ENCODE measurements at regions not wholly inside any gene's neighbourhood (a gene's known extent, or its start where the extent isn't known, plus 50 kb on each side); places are given as distances from the start of the nearest gene placed in this dataset.

DNA sequence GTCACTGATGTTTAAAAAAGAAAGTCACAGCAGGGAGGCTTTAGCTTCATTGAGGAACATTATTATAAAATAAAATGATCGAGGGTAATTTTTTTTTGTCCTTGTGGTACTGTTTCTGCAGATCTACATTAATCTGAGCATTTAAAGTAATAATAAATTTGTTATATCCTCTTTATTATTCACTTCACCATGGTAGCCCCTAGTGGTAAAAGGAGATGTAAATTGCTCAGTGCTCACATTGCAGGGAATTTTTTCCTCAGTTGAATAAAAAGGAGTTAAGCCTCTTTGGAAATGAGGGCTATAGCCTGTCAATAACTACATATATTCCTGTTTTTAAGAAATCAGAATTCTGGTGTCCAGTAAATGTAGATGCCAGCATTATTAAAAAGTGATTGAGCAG is 99.7 kb upstream of the VPREB1 start:
- no peak for DNase-seq

DNA sequence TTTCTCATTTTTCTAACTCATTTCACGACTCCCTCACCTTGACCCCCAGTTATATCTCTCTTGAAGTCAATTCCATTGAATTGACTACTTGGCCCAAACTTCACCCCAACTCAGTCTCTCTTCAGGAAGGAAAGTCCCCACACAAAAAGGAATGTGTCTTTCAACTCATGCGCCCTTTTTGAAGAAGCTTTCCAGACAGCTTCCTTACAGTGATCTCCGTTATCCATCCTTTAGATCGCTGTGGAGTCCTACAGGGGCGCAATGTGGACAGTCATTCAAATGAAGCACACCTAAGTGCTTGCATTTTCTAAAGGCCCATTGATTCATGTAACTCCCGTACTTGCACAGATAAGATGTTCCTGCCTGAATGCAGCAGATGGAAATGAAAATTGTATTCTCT is 101.1 kb upstream of the VPREB1 start:
- DNase-seq, result no peak

DNA sequence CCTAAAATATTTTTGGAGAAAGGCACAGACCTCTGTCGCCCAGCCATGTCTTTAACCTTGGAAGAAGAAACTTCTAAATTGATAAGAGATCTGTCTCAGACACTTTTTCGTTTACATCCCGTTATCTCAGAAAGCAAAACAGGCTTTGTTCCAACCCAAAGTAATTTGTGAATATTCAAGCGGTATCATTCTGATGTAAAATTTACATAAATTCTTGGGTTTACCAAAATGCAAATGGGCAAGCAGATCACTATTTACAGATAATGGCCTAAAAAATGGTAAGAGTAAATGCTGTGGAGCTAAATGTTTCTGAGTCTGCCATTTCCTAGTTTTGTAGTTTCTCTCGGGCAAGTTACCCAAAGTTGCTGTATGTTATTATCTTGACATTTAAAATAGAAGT is 101.9 kb upstream of the VPREB1 start:
- DNase-seq, result no peak

DNA sequence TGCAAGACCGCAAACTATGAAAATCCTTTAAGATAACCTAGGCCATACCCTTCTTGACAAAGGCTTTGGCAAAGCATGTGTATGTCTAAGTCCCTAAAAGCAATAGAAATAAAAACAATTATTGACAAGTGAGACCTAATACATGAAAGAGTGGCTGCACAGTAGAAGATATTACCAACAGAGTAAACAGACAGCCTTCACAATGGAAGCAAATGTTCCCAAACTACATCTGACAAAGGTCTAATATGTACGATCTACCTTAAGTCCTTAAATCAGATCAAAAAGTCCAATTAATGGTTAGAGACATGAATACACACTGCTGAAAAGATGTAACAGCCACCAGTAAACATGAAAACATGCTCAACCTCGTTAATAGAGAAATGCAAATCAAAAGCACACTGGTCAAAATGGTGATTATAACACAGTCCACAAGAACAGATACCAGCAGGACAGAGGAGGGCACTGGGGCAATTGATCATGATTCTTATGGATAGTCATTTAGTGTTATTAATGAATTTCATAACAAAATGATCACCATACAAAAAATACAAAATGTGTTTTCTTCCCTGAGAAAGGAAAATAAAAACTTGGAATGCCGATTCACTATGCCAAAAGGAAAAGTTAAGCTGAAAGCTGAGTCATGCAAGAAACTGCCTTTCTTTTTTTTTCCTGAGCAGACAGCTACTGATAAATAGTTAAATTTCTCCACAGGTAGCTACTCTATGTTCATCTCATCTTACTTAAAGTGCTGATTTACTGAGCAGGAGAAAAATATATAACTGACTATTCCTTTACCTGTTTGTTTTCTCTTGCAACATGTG is 102.6 kb upstream of the VPREB1 start:
- no peak for DNase-seq

DNA sequence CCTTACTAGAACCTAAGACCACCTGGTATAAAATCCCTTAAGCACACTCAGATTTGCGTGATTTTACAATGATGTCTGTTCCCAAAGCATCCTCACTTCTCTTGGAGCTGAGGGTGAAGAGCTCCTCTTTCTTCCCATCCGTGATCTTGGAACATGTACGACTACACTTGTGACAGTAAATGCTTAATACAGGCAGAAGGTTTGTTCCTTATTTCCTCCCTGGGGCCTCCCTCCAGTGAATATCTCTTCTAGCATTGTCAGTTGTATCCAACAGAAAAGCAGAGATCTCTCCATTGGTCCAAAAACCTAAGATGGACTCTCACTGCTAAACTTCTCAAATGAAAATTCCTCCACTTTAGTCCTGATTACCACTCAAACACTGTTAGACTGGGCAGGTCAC is 103.6 kb upstream of the VPREB1 start:
- DNase-seq, result no peak

DNA sequence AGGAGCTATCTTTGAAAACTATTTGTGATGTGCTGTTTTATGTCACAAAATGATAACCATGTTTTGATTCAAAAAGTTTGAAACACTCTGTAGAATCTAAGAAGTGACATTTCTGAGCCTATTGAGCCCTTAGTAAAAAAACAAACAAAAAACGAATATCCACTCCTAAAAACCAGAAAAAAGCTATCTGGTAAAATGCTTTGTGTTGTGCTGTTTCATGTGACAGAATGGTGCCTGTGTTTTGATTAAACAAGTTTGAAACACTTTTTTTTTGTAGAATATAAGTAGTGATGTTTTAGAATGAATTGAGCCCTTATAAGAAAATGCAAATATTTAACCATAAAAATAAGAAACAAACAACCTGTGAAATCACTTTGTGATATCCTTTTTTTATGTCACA is 105.2 kb upstream of the VPREB1 start:
- DNase-seq, result no peak

DNA sequence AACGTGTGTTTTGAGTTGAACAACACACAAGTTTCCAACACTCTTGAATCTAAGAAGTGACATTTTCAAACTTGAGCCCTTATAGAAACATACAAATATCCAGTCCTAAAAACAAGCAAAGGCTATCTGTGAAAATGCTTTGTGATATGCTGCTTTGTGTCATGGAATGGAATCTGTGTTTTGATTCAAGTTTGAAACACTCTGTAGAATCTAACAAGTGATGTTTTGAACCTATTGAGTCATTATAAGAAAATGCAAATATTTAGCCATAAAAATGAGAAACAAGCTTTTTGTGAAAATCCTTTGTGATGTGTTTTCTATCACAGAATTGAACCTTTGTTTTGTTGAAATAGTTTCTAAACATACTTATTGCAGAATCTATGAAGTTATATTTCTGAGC is 105.7 kb upstream of the VPREB1 start:
- no peak for DNase-seq

DNA sequence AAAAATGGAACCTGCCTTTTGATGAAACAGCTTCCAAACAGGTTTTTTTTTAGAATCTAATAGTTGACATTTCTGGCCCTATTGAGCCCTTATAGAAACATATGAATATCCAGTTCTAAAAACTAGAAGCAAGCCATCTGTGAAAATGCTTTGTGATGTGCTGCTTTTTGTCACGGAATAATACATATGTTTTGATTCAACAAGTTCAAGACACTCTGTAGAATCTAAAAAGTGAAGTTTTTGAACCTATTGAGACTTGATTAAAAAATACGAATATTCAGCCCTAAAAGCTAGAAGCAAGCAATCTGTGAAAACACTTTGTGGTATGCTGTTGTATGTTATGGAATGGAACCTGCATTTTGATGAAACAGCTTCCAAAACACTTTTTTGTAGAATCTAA is 106.7 kb upstream of the VPREB1 start:
- DNase-seq, result no peak

DNA sequence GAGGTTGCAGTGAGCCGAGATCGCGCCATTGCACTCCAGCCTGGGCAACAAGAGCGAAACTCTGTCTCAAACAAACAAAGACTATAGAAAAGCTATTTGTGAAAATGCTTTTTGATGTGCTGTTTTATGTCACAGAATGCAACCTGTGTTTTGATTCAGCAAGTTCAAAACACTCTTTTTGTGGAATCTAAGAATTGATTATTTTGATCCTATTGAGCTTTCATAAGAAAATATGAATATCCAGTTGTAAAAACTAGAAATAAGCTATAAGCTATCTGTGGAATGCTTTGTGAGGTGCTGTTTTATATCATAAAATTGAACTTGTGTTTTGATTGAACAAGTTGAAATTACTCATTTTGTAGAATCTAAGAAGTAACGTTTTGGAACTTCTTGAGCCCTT is 110.7 kb upstream of the VPREB1 start:
- DNase-seq, result no peak

DNA sequence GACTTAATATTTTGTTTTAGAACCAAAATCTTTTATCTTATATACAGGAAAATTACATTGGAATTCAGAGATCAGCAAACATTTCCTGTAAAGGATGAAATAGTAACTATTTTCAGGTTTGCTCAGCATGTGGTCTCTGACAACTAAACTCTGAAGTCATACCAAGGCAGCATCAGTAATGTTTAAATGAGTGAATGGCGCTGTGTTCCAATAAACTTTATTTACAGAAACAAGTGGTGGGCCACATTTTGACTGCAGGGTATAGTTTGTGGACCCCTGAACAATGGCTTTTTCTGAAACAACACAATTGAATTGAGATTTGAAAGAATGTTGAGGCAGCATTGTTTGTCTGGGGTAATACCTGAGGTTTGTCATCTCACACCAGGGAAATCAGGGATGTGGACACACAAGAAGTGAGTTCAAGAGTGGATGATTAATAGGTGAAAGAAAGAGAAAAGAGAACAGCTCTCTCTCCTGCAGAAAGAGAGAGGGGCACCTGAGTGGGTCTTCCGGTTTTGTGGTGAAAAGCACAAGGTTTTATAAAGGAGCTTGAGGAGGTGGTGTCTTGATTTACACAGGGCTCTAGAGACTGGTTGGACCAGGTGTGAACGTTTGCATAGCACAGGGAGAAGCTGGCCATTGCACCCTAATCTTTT is 113.5 kb upstream of the VPREB1 start:
- no peak for DNase-seq

DNA sequence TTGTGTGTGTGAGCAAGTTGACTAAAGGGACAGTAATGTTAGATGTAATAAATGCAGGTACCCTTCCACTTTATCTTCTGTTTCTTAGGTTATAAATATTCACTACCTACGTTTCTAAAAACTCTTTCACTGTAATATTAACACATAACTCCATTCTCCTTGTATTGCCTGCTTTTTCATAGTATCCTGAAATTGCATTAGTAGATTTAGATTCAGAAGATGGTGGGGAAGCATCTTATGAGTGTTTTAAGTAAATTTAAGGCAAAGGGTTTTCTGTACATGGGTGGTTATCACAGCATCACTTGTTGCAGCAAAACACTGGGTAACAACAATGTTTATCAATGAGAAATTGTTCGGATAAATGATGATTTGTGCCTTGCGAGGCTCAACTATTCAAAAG is 115.2 kb upstream of the VPREB1 start:
- DNase-seq, result no peak

DNA sequence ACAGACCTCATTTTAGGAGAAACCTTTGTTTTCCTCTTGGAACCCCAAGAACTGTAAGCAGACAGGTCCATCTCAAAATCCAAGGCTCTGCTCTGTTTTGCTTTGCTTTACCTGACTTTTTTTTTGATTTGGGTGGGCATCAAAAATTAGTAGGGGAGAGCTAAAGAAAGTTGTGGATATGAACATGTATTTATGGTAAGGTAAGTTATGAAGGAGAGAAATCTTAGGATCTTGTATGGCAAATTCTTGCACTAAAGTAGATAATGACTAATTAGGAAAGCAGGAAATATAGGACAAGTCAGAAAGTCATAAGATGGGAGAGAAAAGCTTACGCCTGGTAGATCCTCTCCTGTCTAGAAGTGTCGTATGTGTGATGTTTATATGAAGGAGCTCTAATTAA is 116.1 kb upstream of the VPREB1 start:
- DNase-seq, result no peak

DNA sequence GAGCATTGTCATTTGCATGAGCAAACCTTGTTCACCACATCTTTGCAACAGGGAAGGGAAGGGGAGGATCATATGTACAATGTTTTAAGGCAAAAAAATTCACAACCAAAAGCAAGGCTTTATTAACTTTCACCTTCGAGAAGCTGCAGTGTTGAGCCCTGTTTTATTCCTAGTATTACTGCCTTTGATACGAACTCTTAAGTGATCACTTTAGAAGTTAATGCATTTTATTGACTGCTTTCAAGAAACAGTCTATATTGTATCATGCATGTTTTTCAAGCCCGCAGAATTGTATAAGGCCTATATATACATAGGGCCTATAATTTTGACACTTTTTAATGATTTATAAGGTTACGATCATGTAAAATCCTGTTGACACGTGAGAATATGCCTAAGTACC is 117.5 kb upstream of the VPREB1 start:
- no peak for DNase-seq

DNA sequence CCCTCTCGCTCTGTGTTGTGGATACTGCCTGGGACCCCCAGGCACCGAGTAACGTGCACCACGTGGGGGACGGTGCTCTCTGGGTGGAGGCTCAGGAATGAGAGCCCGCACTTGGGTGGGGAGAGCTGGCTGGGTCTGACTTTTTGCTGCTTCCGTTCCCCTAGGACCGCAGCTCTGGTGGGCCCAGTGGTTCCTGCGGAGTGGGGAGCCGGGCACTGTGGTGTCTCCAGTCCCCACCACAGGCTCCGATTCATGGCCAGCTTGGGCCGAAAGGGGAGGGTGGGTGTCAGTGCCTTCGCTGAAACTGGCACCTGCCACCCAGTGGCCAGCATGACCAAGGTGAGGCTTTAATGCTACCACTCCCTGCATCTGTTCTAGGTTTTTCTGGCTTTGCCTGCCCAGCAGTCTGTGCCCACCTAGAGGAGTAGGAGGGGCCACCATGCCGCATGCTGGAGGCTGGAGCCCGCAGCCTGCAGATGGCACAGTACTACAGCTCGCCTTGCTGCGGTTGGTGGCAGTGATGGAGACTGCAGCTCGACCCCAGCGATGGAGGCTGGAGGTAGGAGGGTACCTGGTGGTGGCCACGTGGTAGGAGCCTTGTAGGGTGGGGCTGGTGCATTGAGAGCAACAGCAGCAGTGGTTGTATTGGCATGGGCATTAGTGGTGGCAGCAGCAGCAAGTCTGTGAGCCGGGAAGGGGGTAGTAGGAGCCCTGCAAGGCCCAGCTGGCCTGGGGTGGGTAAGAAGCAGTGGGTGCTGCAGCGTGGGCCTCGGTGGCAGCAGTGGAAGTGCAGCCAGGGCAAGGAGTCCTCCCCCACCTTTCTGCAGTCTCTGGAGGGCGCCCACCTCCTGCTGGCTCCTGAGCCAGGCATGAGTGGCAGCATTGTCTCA is 118.8 kb upstream of the VPREB1 start:
- no peak for DNase-seq

DNA sequence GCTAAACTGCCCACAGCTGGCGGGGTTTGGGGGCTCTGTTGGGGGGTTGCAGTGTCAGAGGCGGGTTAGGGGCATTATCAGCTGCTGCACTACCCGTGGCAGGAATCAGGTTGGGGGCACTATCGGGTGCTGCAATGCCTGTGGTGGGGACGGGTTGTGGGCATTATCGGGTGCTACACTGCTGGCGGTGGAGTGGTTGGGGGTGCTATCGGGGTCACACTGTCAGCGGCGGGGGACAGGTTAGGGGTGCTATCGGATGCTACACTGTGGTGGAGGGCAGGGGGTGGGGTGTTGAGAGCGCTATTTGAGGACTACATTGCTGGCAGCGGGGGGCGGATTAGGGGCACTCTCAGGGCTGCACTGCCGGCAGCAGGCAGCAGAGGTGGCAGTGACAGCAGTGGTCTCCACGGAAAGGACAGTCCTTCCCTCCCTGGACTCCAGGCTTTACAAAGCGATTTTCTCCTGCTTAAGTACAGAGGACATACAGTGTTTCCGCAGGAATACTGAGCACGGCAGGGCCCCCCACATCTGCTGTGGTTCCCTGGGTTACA is 119.5 kb upstream of the VPREB1 start:
- no peak for DNase-seq

DNA sequence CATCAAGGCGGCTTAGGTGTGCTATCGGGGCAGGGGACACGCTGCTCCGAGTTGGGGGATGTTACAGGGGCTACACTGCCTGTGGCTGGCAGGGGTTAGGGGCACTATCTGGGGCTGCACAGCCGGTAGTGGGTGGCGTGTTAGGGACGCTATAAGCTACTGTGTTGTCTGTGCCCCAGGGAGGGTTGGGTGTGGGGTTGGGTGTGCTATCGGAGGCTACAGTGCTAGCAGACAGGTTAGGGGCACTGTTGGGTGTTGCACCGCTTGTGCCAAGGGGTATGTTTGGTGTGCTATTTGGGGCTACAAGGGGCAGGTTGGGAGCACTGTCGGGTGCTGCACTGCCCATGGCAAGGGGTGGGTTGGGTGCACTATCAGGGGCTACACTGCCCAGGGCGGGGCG is 120.2 kb upstream of the VPREB1 start:
- no peak for DNase-seq

DNA sequence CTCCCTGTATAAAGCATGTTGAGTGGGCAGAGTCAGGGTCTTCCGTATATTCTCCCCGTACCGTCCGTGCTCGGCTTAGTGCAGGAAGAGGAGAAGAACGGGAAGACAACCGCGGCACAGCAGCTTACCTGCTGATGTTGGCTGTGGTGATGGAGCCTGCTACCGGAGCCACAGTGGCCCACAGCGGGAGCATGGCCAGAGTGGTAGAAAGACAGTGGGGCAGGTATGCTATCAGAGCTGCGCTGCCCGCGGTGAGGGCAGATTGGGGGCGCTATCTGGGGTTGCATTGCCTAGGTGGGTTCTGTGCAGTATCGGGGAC is 120.7 kb upstream of the VPREB1 start:
- DNase-seq, result no peak

DNA sequence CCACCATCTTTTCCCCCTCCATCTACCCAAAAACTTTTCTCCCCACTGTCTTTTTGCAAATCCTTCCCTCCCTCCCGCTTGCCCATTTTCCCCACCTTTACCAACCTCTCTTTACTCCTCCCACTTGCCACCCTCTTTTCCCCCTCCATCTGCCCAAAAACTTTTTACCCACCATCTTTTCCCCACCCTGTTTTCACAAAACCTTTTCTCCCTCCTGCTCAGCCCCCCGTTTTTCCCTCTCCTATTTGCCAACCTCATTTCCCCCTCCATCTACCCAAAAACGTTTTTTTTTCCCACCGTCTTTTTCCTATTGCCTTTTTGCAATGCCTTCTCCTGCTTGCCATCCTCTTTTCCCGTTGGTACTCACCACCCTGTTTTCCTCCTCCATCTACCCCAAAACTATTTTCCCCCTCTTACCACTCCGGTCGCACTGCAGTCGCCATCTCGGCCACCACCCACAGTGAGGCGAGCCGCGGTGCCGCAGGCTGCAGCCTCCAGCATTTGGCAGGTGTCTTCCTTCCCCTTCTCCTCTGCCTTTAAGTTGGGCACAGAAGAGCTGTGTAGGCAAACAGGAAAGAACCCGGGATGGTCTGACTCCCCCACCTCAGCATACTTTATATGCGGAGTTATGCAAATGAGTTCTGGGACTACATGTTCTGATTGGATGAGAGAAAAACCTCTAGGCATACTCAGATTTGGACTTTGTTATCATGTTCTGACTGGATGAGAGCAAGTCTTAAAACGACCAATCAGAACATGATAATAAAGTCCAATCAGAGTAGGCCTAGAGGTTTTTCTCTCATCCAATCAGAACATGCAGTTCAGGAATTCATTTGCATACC is 121.2 kb upstream of the VPREB1 start:
- no peak for DNase-seq

DNA sequence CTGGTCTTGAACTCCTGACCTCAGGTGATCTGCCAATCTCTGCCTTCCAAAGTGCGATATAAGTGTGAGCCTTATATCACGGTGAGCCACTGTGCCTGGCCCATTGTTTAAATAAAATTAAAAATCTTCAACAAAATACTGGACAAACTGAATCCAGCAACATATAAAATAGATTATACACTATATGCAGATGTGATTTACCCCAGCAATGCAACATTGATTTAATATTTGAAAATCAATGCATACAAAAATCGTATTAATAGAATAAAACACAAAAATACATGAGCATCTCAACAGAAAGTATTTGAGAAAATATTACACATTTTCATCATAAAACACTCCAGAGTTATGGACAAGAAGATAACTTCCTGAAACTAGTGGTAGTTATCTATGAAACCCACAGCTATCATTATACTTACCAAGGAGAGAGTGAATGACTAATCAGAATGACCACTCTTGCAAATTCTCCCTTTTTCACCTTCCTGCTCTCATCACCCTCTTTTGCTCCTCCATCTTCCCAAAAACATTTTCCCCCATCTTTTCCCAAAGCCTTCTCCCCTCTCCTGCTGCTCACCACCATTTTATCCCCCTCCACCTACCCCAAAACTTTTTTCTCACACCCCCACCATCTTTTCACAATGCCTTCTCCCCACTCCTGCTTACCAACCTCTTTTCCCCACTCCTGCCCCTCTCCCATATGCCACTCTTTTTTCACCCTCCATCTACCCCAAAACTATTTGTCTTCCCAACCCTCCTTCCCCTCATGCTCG is 122.1 kb upstream of the VPREB1 start:
- no peak for DNase-seq

DNA sequence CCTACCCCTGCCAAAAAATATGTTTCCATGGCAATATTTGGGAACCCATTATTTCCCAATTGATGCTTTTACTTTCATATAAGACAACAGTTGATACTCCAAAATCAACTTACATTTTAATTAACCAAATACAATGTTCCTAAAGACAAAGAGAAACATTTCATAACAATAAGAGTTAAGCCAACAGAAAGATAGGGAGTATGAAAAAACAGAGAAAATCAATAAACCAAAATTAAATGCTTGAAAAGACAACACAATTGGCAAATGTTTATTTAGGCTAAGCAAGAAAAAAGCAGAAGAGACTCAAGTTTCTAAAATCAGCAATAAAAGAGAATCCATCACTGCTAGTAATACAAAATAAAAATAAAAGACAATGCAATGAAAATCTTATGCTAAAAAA is 123.1 kb upstream of the VPREB1 start:
- DNase-seq, result no peak

DNA sequence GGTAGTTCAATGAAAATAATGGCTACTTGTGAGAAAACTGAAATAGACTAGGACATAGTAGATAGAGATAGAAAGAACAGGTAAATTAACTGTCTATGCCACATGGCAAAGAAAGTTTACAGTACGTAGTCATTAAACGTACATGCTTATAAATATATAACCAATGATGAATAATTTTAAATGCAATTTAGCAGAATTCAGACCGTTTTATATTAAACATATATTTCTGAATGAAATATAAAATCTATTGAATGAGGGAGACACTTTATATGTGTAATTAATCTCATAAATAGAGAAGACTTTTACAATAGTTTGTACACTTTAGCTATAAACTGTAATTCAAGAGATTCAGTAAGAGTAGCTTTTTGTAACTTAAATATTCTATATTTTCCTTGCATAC is 124.4 kb upstream of the VPREB1 start:
- no peak for DNase-seq

DNA sequence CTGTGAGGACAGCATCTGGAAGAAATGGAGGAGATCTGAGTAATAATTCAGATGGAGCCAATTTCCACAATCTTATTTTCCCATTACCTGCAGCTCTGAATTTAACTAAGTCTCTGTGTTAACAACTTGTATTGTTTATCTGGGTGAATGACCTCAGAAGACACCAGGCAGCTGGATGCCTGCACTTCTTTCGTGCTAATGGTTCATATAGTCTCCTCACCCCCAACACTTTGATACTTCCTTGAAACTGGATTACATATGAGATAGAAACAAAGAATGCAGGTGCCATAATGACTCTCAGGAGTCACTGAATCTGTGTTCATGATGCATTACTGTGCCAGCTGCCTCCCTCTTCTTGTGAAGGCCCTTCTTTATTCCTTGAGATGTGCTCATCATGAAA is 125.6 kb upstream of the VPREB1 start:
- no peak for DNase-seq
